ENCODE measurements at regions not wholly inside any gene's neighbourhood (a gene's known extent, or its start where the extent isn't known, plus 50 kb on each side); places are given as distances from the start of the nearest gene placed in this dataset.

- DNase-seq (ENCODE audit: low read depth) = no peak
These were observed 49.7 kb downstream of the KLF12 start for GRCh38 chr13:74084375-74084935.

- DNase-seq (ENCODE audit: low read depth) = no peak
These were observed 51.5 kb downstream of the KLF12 start for GRCh38 chr13:74082741-74083160.

GRCh38 chr13:74080762-74081161 lies 53.4 kb downstream of the KLF12 start:
- DNase-seq (ENCODE audit: low read depth) = no peak

GRCh38 chr13:74077792-74078191 lies 56.4 kb downstream of the KLF12 start:
- DNase-seq (ENCODE audit: low read depth) = peak; percentile 51

- no peak for DNase-seq (ENCODE audit: low read depth)
These were observed 56.8 kb downstream of the KLF12 start for GRCh38 chr13:74077375-74077774.

- DNase-seq (ENCODE audit: low read depth) = peak; percentile 63
These were observed 59.5 kb downstream of the KLF12 start for GRCh38 chr13:74074723-74075122.

- no peak for DNase-seq (ENCODE audit: low read depth)
These were observed 60.9 kb downstream of the KLF12 start for GRCh38 chr13:74073274-74073673.

GRCh38 chr13:74070513-74070912 lies 63.7 kb downstream of the KLF12 start:
- DNase-seq (ENCODE audit: low read depth) = no peak

GRCh38 chr13:74070065-74070464 lies 64.1 kb downstream of the KLF12 start:
- no peak for DNase-seq (ENCODE audit: low read depth)

GRCh38 chr13:74068471-74068870 lies 65.7 kb downstream of the KLF12 start:
- no peak for DNase-seq (ENCODE audit: low read depth)

- peak; percentile 90 for DNase-seq (ENCODE audit: low read depth)
These were observed 66.4 kb downstream of the KLF12 start for GRCh38 chr13:74067818-74068217.

GRCh38 chr13:74066937-74067336 lies 67.3 kb downstream of the KLF12 start:
- no peak for DNase-seq (ENCODE audit: low read depth)

GRCh38 chr13:74064805-74065312 lies 69.3 kb downstream of the KLF12 start:
- no peak for DNase-seq (ENCODE audit: low read depth)

- DNase-seq (ENCODE audit: low read depth) = no peak
These were observed 70.6 kb downstream of the KLF12 start for GRCh38 chr13:74063533-74064100.

GRCh38 chr13:74062933-74063332 lies 71.3 kb downstream of the KLF12 start:
- DNase-seq (ENCODE audit: low read depth) = peak; percentile 80

- DNase-seq (ENCODE audit: low read depth) = peak; percentile 45
These were observed 72.1 kb downstream of the KLF12 start for GRCh38 chr13:74061926-74062595.

- peak; percentile 52 for DNase-seq (ENCODE audit: low read depth)
These were observed 77.2 kb downstream of the KLF12 start for GRCh38 chr13:74056801-74057542.

GRCh38 chr13:74052402-74052928 lies 81.7 kb downstream of the KLF12 start:
- DNase-seq (ENCODE audit: low read depth) = no peak

- DNase-seq (ENCODE audit: low read depth) = no peak
These were observed 85.4 kb downstream of the KLF12 start for GRCh38 chr13:74048756-74049155.

GRCh38 chr13:74047931-74048600 lies 86.1 kb downstream of the KLF12 start:
- peak; percentile 48 for DNase-seq (ENCODE audit: low read depth)

GRCh38 chr13:74046431-74046830 lies 87.8 kb downstream of the KLF12 start:
- no peak for DNase-seq (ENCODE audit: low read depth)
